HepG2 (cell line): ENCODE measurements at regions not wholly inside any gene's neighbourhood (a gene's known extent, or its start where the extent isn't known, plus 50 kb on each side); places are given as distances from the start of the nearest gene placed in this dataset.

Experiments used
- ATAC-seq: fragments of 200-7000 bp; cut with Tn5 transposase; 3 replicates; pipeline ENCODE4 v1.9.1; 2020; ENCODE audit warnings: mild to moderate bottlenecking, moderate library complexity
- BruUV-seq: library from RNA; stranded (reverse); fragments of 400-500 nt; replicated peaks from 2 replicates; lab custom pipeline; 2021; lab: Mats Ljungman, UMichigan
- CTCF ChIA-PET: fragments of 300-600 bp; formaldehyde crosslinking; extraction: SDS; loops from one replicate; lab custom pipeline; 2021; ENCODE audit warnings: low total read pairs, inconsistent platforms, low intra/inter-chr PET ratio; lab: Yijun Ruan, JAX
- POLR2A ChIA-PET: fragments of 350-600 bp; sonication (Branson Sonifier 250); formaldehyde crosslinking; loops from one replicate; lab custom pipeline; 2020; ENCODE audit warnings: antibody characterized with exemption, inconsistent platforms; lab: Yijun Ruan, JAX
- DNase-seq: peaks from one replicate; pipeline ENCODE4 v3.0.0-alpha.2; 2015; ENCODE audit warnings: low spot score
- FAIRE-seq: peaks from 3 replicates; lab custom pipeline; 2011; peaks lifted over from hg19 to GRCh38; lab: Jason Lieb, UNC
- H2AFZ ChIP-seq: one replicate; pipeline ENCODE4 v1.6.1; 2011; ENCODE audit warnings: low read length, inconsistent platforms
- H3K27ac ChIP-seq: fragments of 300-600 bp; 3 replicates; pipeline ENCODE4 v1.8.0; 2011; ENCODE audit warnings: mixed run types, mild to moderate bottlenecking, mixed read lengths, low read length, inconsistent platforms; ENCODE audit not compliant: insufficient read depth; ENCODE audit errors: extremely low read length
- H3K27me3 ChIP-seq, 2 experiments: fragments of 200-600 bp in 1 of 2; 2 replicates in 1 of 2; 3 replicates in 1 of 2; pipeline versions ENCODE4 v1.6.0 to v1.8.0; 2011; ENCODE audit warnings: low read length in 2 of 2, mild to moderate bottlenecking in 2 of 2, moderate library complexity in 2 of 2, inconsistent platforms in 1 of 2; ENCODE audit not compliant: insufficient read depth in 2 of 2, control insufficient read depth in 1 of 2
- H3K36me3 ChIP-seq, 2 experiments: fragments of 200-600 bp in 1 of 2; replicated peaks in 1 of 2; 2 replicates in 1 of 2; 3 replicates in 1 of 2; pipeline versions ENCODE4 v1.5.1 to v1.8.0; 2011; ENCODE audit warnings: low read length in 2 of 2, inconsistent platforms in 1 of 2; ENCODE audit not compliant: insufficient read depth in 2 of 2, control insufficient read depth in 1 of 2
- H3K4me1 ChIP-seq: 2 replicates; pipeline ENCODE4 v1.5.1; 2012; ENCODE audit warnings: low read length, inconsistent platforms; ENCODE audit not compliant: insufficient read depth
- H3K4me2 ChIP-seq: 2 replicates; pipeline ENCODE4 v1.6.0; 2011; ENCODE audit warnings: low read depth, low read length, inconsistent platforms
- H3K4me3 ChIP-seq, 3 experiments: fragments of 200-600 bp in 1 of 3; sonication (generic), shearing (Covaris generic) in 1 of 3; replicated peaks in 1 of 3; 2 replicates each; pipeline ENCODE4 v1.5.1; 2011 to 2016; ENCODE audit warnings: low read length in 3 of 3, inconsistent platforms in 2 of 3, low read depth in 2 of 3, mild to moderate bottlenecking in 2 of 3, control low read depth in 1 of 3, mixed read lengths in 1 of 3; ENCODE audit not compliant: insufficient read depth in 1 of 3
- H3K79me2 ChIP-seq: one replicate; pipeline ENCODE4 v1.6.1; 2011; ENCODE audit warnings: low read length, inconsistent platforms; ENCODE audit not compliant: insufficient read depth
- H3K9ac ChIP-seq: 2 replicates; pipeline ENCODE4 v1.6.0; 2011; ENCODE audit warnings: mild to moderate bottlenecking, low read depth, low read length, inconsistent platforms; ENCODE audit not compliant: insufficient read depth
- H3K9me3 ChIP-seq: 2 replicates; pipeline ENCODE4 v1.5.1; 2012; ENCODE audit warnings: mild to moderate bottlenecking, low read length
- H4K20me1 ChIP-seq: 2 replicates; pipeline ENCODE4 v1.6.0; 2011; ENCODE audit warnings: inconsistent platforms, mild to moderate bottlenecking, low read length, moderate library complexity; ENCODE audit not compliant: insufficient read depth
- GATAD1 ChIP-seq: IDR thresholded peaks from 2 replicates; pipeline ENCODE4 v1.6.1; 2016; ENCODE audit warnings: missing genetic modification reagents, missing compliant biosample characterization
- GFI1 ChIP-seq: sonication (generic); formaldehyde crosslinking; IDR thresholded peaks from 2 replicates; pipeline ENCODE4 v1.5.0; 2020; ENCODE audit warnings: missing genetic modification reagents, mild to moderate bottlenecking, borderline replicate concordance
- SOX13 ChIP-seq, 3 experiments: fragments of 450-650 bp in 1 of 3; sonication (generic) in 1 of 3; formaldehyde crosslinking in 1 of 3; IDR thresholded peaks in 2 of 3; conservative IDR thresholded peaks in 1 of 3; 2 replicates each; pipeline versions ENCODE4 v1.5.0 to v1.6.1; 2016 to 2020; ENCODE audit warnings: antibody characterized with exemption in 1 of 3, mild to moderate bottlenecking in 1 of 3, missing compliant biosample characterization in 1 of 3, missing genetic modification reagents in 1 of 3, moderate library complexity in 1 of 3
- TOPORS ChIP-seq: sonication (generic); formaldehyde crosslinking; IDR thresholded peaks from 2 replicates; pipeline ENCODE4 v1.8.0; 2023; ENCODE audit warnings: mild to moderate bottlenecking, missing genetic modification reagents
- TP53 ChIP-seq: sonication (generic); formaldehyde crosslinking; conservative IDR thresholded peaks from 2 replicates; pipeline ENCODE4 v1.4.0; 2020; ENCODE audit warnings: missing genetic modification reagents
- ZFP37 ChIP-seq: sonication (generic); formaldehyde crosslinking; IDR thresholded peaks from 2 replicates; pipeline ENCODE4 v1.4.0; 2020; ENCODE audit warnings: missing genetic modification reagents, borderline replicate concordance
- ZNF619 ChIP-seq: sonication (generic); formaldehyde crosslinking; IDR thresholded peaks from 2 replicates; pipeline ENCODE4 v1.4.0; 2020; ENCODE audit warnings: mild to moderate bottlenecking, missing genetic modification reagents
- ZNF780A ChIP-seq: sonication (generic); formaldehyde crosslinking; IDR thresholded peaks from 2 replicates; pipeline ENCODE4 v1.8.0; 2022; ENCODE audit warnings: mild to moderate bottlenecking, missing genetic modification reagents, moderate library complexity
- WGBS: methylation state at CpG from one replicate; pipeline ENCODE4 v1.1.6; 2017; ENCODE audit warnings: low lambda C conversion rate; 5-methylcytosine and 5-hydroxymethylcytosine counted together
- in situ Hi-C: cut with HindIII; loops from 2 replicates; pipeline ENCODE4 v1.10.0; 2017; ENCODE audit warnings: low pct_unique_long_range_greater_than_20kb; ENCODE audit not compliant: extremely low pct_ligation_motif_present
- intact Hi-C: fragments of 100-400 bp; cut with micrococcal nuclease; formaldehyde crosslinking; loops from one replicate; pipeline ENCODE4 v1.10.0; 2022; ENCODE audit not compliant: unreplicated experiment
- TF ChIP-seq, protein P1 (sequence below): sonication (generic); formaldehyde crosslinking; IDR thresholded peaks from 2 replicates; pipeline ENCODE4 v1.4.0; 2020; ENCODE audit warnings: missing genetic modification reagents
- TF ChIP-seq, protein P2 (sequence below): IDR thresholded peaks from 2 replicates; pipeline ENCODE4 v1.6.1; 2016; ENCODE audit warnings: low read depth, control low read depth
- TF ChIP-seq, protein P3 (sequence below): sonication (generic); formaldehyde crosslinking; IDR thresholded peaks from 2 replicates; pipeline ENCODE4 v1.5.1; 2020; ENCODE audit warnings: missing genetic modification reagents, mild to moderate bottlenecking, borderline replicate concordance
- TF ChIP-seq, protein P4 (sequence below): sonication (generic); formaldehyde crosslinking; IDR thresholded peaks from 2 replicates; pipeline ENCODE4 v1.9.0; 2021; ENCODE audit warnings: missing genetic modification reagents, mild to moderate bottlenecking, borderline replicate concordance
- TF ChIP-seq, protein P5 (sequence below): IDR thresholded peaks from 2 replicates; pipeline ENCODE4 v1.6.1; 2016; ENCODE audit warnings: mild to moderate bottlenecking

DNA sequence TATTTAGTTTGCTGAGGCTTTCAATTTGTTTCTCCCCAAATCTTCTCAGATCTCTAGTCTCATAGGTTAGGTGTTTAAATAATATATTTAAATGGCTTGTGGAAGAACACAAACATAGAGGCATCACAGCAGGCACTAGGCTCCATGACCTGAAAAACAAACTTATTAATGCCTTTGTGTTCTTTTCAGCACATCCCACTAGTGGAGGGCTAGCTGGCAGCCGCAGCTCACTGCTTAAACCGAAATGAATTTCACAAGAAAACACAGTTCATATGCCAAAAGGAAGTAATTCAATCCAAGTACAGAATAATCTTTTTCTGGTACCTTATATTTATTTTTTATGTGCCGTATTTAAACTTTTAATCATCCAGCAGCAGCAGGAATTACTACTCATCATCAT, 382.5 kb downstream of the PLK2 start:
- FAIRE-seq (no peak), ATAC-seq (no peak)

More for the DNA sequence above, 382.5 kb downstream of the PLK2 start:
- intact Hi-C loops (no loop called here), in situ Hi-C loops (no loop called here)
- H3K4me3 ChIP-seq = no peak overlapping the region
- H3K27me3 ChIP-seq = no peaks in the 10 kb centered on the region; a peak in 1 of 5 replicates
- H3K36me3 ChIP-seq = no peaks in the 10 kb centered on the region
- H3K79me2 ChIP-seq = no peaks in the 10 kb centered on the region
- H2AFZ ChIP-seq = no peak overlapping the region
- H3K4me2 ChIP-seq = no peak overlapping the region
- ChIA-PET POLR2A (no interaction called here), CTCF (no interaction called here)
- no TSS peak for BruUV-seq
- WGBS = 5% methylated on average over 3 of the region's 3 CpGs
- DNase-seq = no peak
- H3K9me3 ChIP-seq = no peaks in the 10 kb centered on the region
- H4K20me1 ChIP-seq = no peaks in the 10 kb centered on the region
- TF ChIP-seq, protein P1, sequence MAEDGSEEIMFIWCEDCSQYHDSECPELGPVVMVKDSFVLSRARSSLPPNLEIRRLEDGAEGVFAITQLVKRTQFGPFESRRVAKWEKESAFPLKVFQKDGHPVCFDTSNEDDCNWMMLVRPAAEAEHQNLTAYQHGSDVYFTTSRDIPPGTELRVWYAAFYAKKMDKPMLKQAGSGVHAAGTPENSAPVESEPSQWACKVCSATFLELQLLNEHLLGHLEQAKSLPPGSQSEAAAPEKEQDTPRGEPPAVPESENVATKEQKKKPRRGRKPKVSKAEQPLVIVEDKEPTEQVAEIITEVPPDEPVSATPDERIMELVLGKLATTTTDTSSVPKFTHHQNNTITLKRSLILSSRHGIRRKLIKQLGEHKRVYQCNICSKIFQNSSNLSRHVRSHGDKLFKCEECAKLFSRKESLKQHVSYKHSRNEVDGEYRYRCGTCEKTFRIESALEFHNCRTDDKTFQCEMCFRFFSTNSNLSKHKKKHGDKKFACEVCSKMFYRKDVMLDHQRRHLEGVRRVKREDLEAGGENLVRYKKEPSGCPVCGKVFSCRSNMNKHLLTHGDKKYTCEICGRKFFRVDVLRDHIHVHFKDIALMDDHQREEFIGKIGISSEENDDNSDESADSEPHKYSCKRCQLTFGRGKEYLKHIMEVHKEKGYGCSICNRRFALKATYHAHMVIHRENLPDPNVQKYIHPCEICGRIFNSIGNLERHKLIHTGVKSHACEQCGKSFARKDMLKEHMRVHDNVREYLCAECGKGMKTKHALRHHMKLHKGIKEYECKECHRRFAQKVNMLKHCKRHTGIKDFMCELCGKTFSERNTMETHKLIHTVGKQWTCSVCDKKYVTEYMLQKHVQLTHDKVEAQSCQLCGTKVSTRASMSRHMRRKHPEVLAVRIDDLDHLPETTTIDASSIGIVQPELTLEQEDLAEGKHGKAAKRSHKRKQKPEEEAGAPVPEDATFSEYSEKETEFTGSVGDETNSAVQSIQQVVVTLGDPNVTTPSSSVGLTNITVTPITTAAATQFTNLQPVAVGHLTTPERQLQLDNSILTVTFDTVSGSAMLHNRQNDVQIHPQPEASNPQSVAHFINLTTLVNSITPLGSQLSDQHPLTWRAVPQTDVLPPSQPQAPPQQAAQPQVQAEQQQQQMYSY (CRISPR knock-in tag) = no peak
- TF ChIP-seq GFI1 (CRISPR knock-in tag) = no peak
- TF ChIP-seq GATAD1 = no peak
- TF ChIP-seq, protein P2, sequence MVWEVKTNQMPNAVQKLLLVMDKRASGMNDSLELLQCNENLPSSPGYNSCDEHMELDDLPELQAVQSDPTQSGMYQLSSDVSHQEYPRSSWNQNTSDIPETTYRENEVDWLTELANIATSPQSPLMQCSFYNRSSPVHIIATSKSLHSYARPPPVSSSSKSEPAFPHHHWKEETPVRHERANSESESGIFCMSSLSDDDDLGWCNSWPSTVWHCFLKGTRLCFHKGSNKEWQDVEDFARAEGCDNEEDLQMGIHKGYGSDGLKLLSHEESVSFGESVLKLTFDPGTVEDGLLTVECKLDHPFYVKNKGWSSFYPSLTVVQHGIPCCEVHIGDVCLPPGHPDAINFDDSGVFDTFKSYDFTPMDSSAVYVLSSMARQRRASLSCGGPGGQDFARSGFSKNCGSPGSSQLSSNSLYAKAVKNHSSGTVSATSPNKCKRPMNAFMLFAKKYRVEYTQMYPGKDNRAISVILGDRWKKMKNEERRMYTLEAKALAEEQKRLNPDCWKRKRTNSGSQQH (CRISPR knock-in tag) = no peak
- TF ChIP-seq, protein P3, sequence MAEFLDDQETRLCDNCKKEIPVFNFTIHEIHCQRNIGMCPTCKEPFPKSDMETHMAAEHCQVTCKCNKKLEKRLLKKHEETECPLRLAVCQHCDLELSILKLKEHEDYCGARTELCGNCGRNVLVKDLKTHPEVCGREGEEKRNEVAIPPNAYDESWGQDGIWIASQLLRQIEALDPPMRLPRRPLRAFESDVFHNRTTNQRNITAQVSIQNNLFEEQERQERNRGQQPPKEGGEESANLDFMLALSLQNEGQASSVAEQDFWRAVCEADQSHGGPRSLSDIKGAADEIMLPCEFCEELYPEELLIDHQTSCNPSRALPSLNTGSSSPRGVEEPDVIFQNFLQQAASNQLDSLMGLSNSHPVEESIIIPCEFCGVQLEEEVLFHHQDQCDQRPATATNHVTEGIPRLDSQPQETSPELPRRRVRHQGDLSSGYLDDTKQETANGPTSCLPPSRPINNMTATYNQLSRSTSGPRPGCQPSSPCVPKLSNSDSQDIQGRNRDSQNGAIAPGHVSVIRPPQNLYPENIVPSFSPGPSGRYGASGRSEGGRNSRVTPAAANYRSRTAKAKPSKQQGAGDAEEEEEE = no peak
- TF ChIP-seq, protein P4, sequence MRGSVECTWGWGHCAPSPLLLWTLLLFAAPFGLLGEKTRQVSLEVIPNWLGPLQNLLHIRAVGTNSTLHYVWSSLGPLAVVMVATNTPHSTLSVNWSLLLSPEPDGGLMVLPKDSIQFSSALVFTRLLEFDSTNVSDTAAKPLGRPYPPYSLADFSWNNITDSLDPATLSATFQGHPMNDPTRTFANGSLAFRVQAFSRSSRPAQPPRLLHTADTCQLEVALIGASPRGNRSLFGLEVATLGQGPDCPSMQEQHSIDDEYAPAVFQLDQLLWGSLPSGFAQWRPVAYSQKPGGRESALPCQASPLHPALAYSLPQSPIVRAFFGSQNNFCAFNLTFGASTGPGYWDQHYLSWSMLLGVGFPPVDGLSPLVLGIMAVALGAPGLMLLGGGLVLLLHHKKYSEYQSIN (CRISPR knock-in tag) = no peak
- no peak for TF ChIP-seq SOX13 (IDR thresholded peaks at IDR 0.05)
- TF ChIP-seq SOX13 (CRISPR knock-in tag; conservative IDR thresholded peaks at IDR 0.05 in 1 of 2, IDR thresholded peaks at IDR 0.05 in 1 of 2) = no peak
- no peak for TF ChIP-seq ZFP37 (CRISPR knock-in tag)
- TF ChIP-seq ZNF619 (CRISPR knock-in tag) = no peak
- no peak for TF ChIP-seq ZNF780A
- TF ChIP-seq TOPORS (CRISPR knock-in tag) = no peak
- TF ChIP-seq, protein P5, sequence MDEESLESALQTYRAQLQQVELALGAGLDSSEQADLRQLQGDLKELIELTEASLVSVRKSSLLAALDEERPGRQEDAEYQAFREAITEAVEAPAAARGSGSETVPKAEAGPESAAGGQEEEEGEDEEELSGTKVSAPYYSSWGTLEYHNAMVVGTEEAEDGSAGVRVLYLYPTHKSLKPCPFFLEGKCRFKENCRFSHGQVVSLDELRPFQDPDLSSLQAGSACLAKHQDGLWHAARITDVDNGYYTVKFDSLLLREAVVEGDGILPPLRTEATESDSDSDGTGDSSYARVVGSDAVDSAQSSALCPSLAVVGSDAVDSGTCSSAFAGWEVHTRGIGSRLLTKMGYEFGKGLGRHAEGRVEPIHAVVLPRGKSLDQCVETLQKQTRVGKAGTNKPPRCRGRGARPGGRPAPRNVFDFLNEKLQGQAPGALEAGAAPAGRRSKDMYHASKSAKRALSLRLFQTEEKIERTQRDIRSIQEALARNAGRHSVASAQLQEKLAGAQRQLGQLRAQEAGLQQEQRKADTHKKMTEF (CRISPR knock-in tag) = no peak
- TF ChIP-seq TP53 = no peak
- no peaks in the 10 kb centered on the region for H3K4me1 ChIP-seq
- no peak overlapping the region for H3K27ac ChIP-seq
- no peak overlapping the region for H3K9ac ChIP-seq
